COR-L47 (cell line): ENCODE measurements at regions not wholly inside any gene's neighbourhood (a gene's known extent, or its start where the extent isn't known, plus 50 kb on each side); places are given as distances from the start of the nearest gene placed in this dataset.

Source experiments
- DNase-seq: peaks from one replicate; lab custom pipeline; 2025; lab: John Stamatoyannopoulos, UW

- no peak for DNase-seq
These were observed 552.3 kb upstream of the JARID2 start for GRCh38 chr6:14693301-14694192.

- no peak for DNase-seq
These were observed 551.6 kb upstream of the JARID2 start for GRCh38 chr6:14694308-14694707.

GRCh38 chr6:14695579-14695978 is 550.3 kb upstream of the JARID2 start:
- DNase-seq: no peak

- DNase-seq: no peak
These were observed 549.5 kb upstream of the JARID2 start for GRCh38 chr6:14696367-14696766.

GRCh38 chr6:14697427-14697826 is 548.4 kb upstream of the JARID2 start:
- no peak for DNase-seq

GRCh38 chr6:14699803-14700601 is 545.9 kb upstream of the JARID2 start:
- no peak for DNase-seq

- DNase-seq: no peak
These were observed 543.9 kb upstream of the JARID2 start for GRCh38 chr6:14701946-14702345.

GRCh38 chr6:14702678-14703077 is 543.2 kb upstream of the JARID2 start:
- DNase-seq: no peak

- DNase-seq: no peak
These were observed 542.3 kb upstream of the JARID2 start for GRCh38 chr6:14703586-14703985.

GRCh38 chr6:14704383-14705271 is 541.2 kb upstream of the JARID2 start:
- DNase-seq: no peak

- no peak for DNase-seq
These were observed 540.0 kb upstream of the JARID2 start for GRCh38 chr6:14705841-14706377.

GRCh38 chr6:14706378-14706929 is 539.4 kb upstream of the JARID2 start:
- DNase-seq: no peak

- no peak for DNase-seq
These were observed 538.6 kb upstream of the JARID2 start for GRCh38 chr6:14707276-14707675.

GRCh38 chr6:14707971-14708465 is 537.9 kb upstream of the JARID2 start:
- DNase-seq: no peak

- DNase-seq: no peak
These were observed 536.7 kb upstream of the JARID2 start for GRCh38 chr6:14709066-14709670.

- no peak for DNase-seq
These were observed 536.0 kb upstream of the JARID2 start for GRCh38 chr6:14709900-14710299.

GRCh38 chr6:14710421-14710820 is 535.4 kb upstream of the JARID2 start:
- no peak for DNase-seq

GRCh38 chr6:14711056-14711703 is 534.7 kb upstream of the JARID2 start:
- no peak for DNase-seq

- no peak for DNase-seq
These were observed 534.0 kb upstream of the JARID2 start for GRCh38 chr6:14711704-14712379.
